Mesenchymal stem cell (in vitro differentiated cells and primary cell): ENCODE measurements at regions not wholly inside any gene's neighbourhood (a gene's known extent, or its start where the extent isn't known, plus 50 kb on each side); places are given as distances from the start of the nearest gene placed in this dataset.

Experiments used
- DNase-seq: peaks from one replicate; pipeline ENCODE4 v3.0.0-alpha.2; 2013
- H2AFZ ChIP-seq: one replicate; pipeline ENCODE4 v1.6.1; 2013; ENCODE audit warnings: low read depth, mild to moderate bottlenecking, control low read depth, inconsistent platforms, low read length, moderate library complexity
- H2AK5ac ChIP-seq: 2 replicates; pipeline ENCODE4 v1.6.1; 2013; ENCODE audit warnings: low read length, moderate library complexity, mild to moderate bottlenecking, inconsistent platforms; ENCODE audit not compliant: severe bottlenecking
- H2BK120ac ChIP-seq: one replicate; pipeline ENCODE4 v1.6.1; 2013; ENCODE audit warnings: low read depth, mild to moderate bottlenecking, inconsistent platforms, low read length, moderate library complexity
- H2BK12ac ChIP-seq, 2 experiments: one replicate each; pipeline ENCODE4 v1.6.1; 2013; ENCODE audit warnings: inconsistent platforms in 2 of 2, low read length in 2 of 2, mild to moderate bottlenecking in 2 of 2, moderate library complexity in 2 of 2, control low read depth in 1 of 2
- H2BK15ac ChIP-seq: one replicate; pipeline ENCODE4 v1.6.1; 2013; ENCODE audit warnings: mild to moderate bottlenecking, low read depth, inconsistent platforms; ENCODE audit not compliant: poor library complexity, severe bottlenecking
- H2BK5ac ChIP-seq: 2 replicates; pipeline ENCODE4 v1.6.1; 2013; ENCODE audit warnings: low read depth, mild to moderate bottlenecking, low read length, control low read depth, inconsistent platforms; ENCODE audit not compliant: poor library complexity, severe bottlenecking
- H3K14ac ChIP-seq, 2 experiments: one replicate each; pipeline ENCODE4 v1.6.1; 2013; ENCODE audit warnings: inconsistent platforms in 2 of 2, low read length in 2 of 2, control low read depth in 1 of 2, mild to moderate bottlenecking in 1 of 2, moderate library complexity in 1 of 2
- H3K18ac ChIP-seq, 2 experiments: one replicate each; pipeline ENCODE4 v1.6.1; 2013; ENCODE audit warnings: inconsistent platforms in 2 of 2, low read length in 2 of 2, control low read depth in 1 of 2, low read depth in 1 of 2, mild to moderate bottlenecking in 1 of 2
- H3K23ac ChIP-seq, 2 experiments: one replicate each; pipeline ENCODE4 v1.6.1; 2013; ENCODE audit warnings: inconsistent platforms in 2 of 2, low read length in 2 of 2, mild to moderate bottlenecking in 2 of 2, moderate library complexity in 2 of 2, control low read depth in 1 of 2
- H3K27ac ChIP-seq: 2 replicates; pipeline ENCODE4 v1.5.1; 2013; ENCODE audit warnings: mild to moderate bottlenecking, moderate library complexity, low read length, control low read depth, inconsistent platforms; ENCODE audit not compliant: poor library complexity, severe bottlenecking
- H3K27me3 ChIP-seq, 2 experiments: 2 replicates each; pipeline versions ENCODE4 v1.6.1 to v1.7.0; 2013; ENCODE audit warnings: low read length in 2 of 2, mild to moderate bottlenecking in 2 of 2, moderate library complexity in 2 of 2, control low read depth in 1 of 2, inconsistent platforms in 1 of 2; ENCODE audit not compliant: control insufficient read depth in 1 of 2, insufficient read depth in 1 of 2
- H3K36me3 ChIP-seq, 2 experiments: 2 replicates each; pipeline versions ENCODE4 v1.6.1 to v1.7.0; 2013; ENCODE audit warnings: low read length in 2 of 2, control low read depth in 1 of 2, inconsistent platforms in 1 of 2, low read depth in 1 of 2, mild to moderate bottlenecking in 1 of 2; ENCODE audit not compliant: insufficient read depth in 2 of 2, control insufficient read depth in 1 of 2
- H3K4ac ChIP-seq, 2 experiments: one replicate each; pipeline ENCODE4 v1.6.1; 2013; ENCODE audit warnings: inconsistent platforms in 2 of 2, low read length in 2 of 2, mild to moderate bottlenecking in 2 of 2, moderate library complexity in 2 of 2, control low read depth in 1 of 2, low read depth in 1 of 2
- H3K4me1 ChIP-seq: 2 replicates; pipeline ENCODE4 v1.6.1; 2013; ENCODE audit warnings: low read depth, low read length, control low read depth; ENCODE audit not compliant: control insufficient read depth, insufficient read depth
- H3K4me2 ChIP-seq: 2 replicates; pipeline ENCODE4 v1.6.1; 2013; ENCODE audit warnings: low read length, mild to moderate bottlenecking, inconsistent platforms; ENCODE audit not compliant: poor library complexity, severe bottlenecking
- H3K4me3 ChIP-seq, 2 experiments: 2 replicates each; pipeline versions ENCODE4 v1.5.1 to v1.7.0; 2013; ENCODE audit warnings: low read length in 2 of 2, mild to moderate bottlenecking in 2 of 2, control low read depth in 1 of 2, low read depth in 1 of 2; ENCODE audit not compliant: insufficient read depth in 1 of 2
- H3K79me1 ChIP-seq: replicated peaks from 2 replicates; pipeline ENCODE4 v1.6.1; 2013; ENCODE audit warnings: mild to moderate bottlenecking, control low read depth, low read length, inconsistent platforms; ENCODE audit not compliant: poor library complexity, severe bottlenecking
- H3K9ac ChIP-seq: 2 replicates; pipeline ENCODE4 v1.7.0; 2013; ENCODE audit warnings: mild to moderate bottlenecking, low read length, moderate library complexity
- H3K9me3 ChIP-seq: 2 replicates; pipeline ENCODE4 v1.7.0; 2013; ENCODE audit warnings: mild to moderate bottlenecking, low read length; ENCODE audit not compliant: control insufficient read depth
- H4K8ac ChIP-seq: one replicate; pipeline ENCODE4 v1.6.1; 2013; ENCODE audit warnings: inconsistent platforms, mild to moderate bottlenecking, low read length, moderate library complexity
- H4K91ac ChIP-seq: one replicate; pipeline ENCODE4 v1.6.1; 2013; ENCODE audit warnings: mild to moderate bottlenecking, low read length, inconsistent platforms
- WGBS: methylation state at CpG from one replicate; pipeline ENCODE4 v1.1.7; 2013; ENCODE audit warnings: mixed read lengths; 5-methylcytosine and 5-hydroxymethylcytosine counted together

DNA sequence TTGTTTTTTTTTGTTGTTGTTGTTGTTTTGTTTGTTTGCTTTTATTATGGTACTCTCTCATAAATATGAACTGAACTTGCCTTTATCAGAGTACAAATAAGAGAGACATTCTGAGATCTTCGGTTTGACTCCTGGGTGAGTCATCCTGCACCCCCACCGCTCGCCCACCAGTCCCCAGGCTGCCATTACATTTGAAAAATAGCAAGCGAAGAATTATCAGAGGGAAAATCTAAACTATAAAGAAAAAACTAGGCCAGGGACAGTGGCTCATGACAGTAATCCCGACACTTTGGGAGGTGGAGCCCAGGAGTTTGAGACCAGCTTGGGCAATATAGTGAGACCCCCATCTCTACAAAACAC is 122.1 kb upstream of the MAP3K1 start:
- WGBS = 87% methylated on average over 5 of the region's 5 CpGs
- Histone ChIP-seq H2BK12ac (no peak overlapping the region), H3K9me3 (no peaks in the 10 kb centered on the region), H3K4me2 (no peak overlapping the region), H3K27ac (no peak overlapping the region), H3K4me3 (no peak overlapping the region), H4K8ac (no peak overlapping the region), H3K23ac (no peak overlapping the region), H3K79me1 (no peaks in the 10 kb centered on the region), H2BK5ac (no peak overlapping the region), H2AFZ (no peak overlapping the region), H2BK15ac (no peak overlapping the region), H2BK120ac (no peak overlapping the region), H3K27me3 (no peaks in the 10 kb centered on the region), H3K14ac (no peak overlapping the region), H3K9ac (no peak overlapping the region), H4K91ac (no peak overlapping the region), H2AK5ac (no peak overlapping the region), H3K36me3 (no peaks in the 10 kb centered on the region), H3K4ac (no peak overlapping the region), H3K4me1 (no peaks in the 10 kb centered on the region), H3K18ac (no peak overlapping the region)
- DNase-seq = no peak

DNA sequence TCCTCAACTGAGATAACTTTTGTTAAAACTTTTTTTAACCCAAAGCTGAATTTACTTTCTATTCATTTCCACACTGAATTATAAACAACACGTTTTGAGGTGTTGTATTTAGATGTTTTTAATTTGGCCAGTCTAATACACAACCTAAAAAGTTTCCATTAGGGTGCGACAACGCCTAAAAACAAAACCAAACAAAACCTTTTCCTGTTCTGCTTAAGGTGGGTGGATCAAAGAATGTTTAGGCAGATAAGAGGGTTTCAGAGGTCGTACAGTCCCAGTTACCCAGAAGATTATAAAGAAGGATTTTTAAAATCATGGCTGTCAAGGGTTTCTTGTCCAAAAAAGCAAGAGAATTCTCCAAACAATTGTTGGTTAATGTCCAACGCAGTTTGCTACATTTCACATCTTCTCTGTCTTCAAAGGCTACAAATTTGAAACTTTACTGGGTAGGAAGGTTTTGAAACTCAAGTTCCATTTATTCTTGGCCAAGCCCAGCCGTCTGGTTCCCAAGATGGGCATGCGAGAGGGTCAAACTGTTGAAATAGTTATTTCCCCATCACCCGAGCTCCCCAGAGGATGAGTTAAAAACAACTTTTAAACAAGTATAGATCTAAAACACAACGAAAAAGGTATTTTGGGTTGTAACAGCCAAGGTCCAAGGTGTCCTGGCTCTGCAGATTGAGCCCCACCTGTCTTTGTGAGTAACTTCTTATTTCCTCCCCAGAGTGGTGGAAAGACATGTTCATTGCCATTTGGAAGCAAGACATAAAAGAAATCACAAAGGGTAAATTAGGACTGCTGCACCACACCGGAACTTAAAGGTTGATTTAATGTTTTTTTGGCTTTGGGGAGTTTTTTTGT is 122.8 kb upstream of the MAP3K1 start:
- no peaks in the 10 kb centered on the region for H3K79me1 ChIP-seq
- H3K9ac ChIP-seq = no peak overlapping the region
- no peak overlapping the region for H3K4ac ChIP-seq
- no peak overlapping the region for H4K91ac ChIP-seq
- H3K4me1 ChIP-seq = no peaks in the 10 kb centered on the region
- no peaks in the 10 kb centered on the region for H3K9me3 ChIP-seq
- H3K18ac ChIP-seq = no peak overlapping the region
- H2AK5ac ChIP-seq = no peak overlapping the region
- H2AFZ ChIP-seq = no peak overlapping the region
- H3K4me3 ChIP-seq = no peak overlapping the region
- H3K27me3 ChIP-seq = no peaks in the 10 kb centered on the region
- H3K36me3 ChIP-seq = no peaks in the 10 kb centered on the region
- no peak overlapping the region for H3K4me2 ChIP-seq
- H2BK15ac ChIP-seq = no peak overlapping the region
- no peak overlapping the region for H2BK120ac ChIP-seq
- no peak overlapping the region for H4K8ac ChIP-seq
- H3K23ac ChIP-seq = no peak overlapping the region
- WGBS = 81% methylated on average over 5 of the region's 10 CpGs
- H3K14ac ChIP-seq = no peak overlapping the region
- H2BK12ac ChIP-seq = no peak overlapping the region
- H3K27ac ChIP-seq = no peak overlapping the region
- no peak for DNase-seq
- H2BK5ac ChIP-seq = no peak overlapping the region

DNA sequence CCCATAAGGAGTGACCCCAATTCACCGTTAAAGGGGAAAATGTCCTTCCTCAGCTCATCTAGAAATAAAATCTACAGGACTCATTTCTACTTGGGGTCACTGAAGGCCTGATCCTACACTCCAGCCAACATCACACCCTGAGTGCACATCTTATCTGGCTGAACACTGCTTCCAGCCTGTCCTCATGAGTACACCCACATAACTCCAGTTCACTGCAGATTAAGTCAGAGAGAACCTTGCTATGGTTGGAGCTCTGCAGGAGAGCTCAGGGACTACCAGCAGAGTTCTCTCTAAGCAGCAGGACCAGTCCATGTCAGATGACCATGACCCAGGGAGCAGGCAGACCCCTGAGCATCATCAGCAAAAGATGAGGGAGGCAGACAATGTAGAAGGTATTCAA is 126.9 kb upstream of the MAP3K1 start:
- WGBS = 71% methylated on average over 1 of the region's 1 CpG
- Histone ChIP-seq H2BK12ac (no peak overlapping the region), H3K18ac (no peak overlapping the region), H3K79me1 (no peaks in the 10 kb centered on the region), H2AK5ac (no peak overlapping the region), H2BK15ac (no peak overlapping the region), H3K4ac (no peak overlapping the region), H2BK5ac (no peak overlapping the region), H2BK120ac (no peak overlapping the region), H3K23ac (no peak overlapping the region), H3K4me3 (no peak overlapping the region), H3K4me2 (no peak overlapping the region), H3K9me3 (no peaks in the 10 kb centered on the region), H3K27me3 (no peaks in the 10 kb centered on the region), H3K9ac (no peak overlapping the region), H4K91ac (no peak overlapping the region), H4K8ac (no peak overlapping the region), H3K14ac (no peak overlapping the region), H2AFZ (no peak overlapping the region), H3K4me1 (peaks cover 2% of the 10 kb centered on the region), H3K36me3 (no peaks in the 10 kb centered on the region), H3K27ac (no peak overlapping the region)
- no peak for DNase-seq

DNA sequence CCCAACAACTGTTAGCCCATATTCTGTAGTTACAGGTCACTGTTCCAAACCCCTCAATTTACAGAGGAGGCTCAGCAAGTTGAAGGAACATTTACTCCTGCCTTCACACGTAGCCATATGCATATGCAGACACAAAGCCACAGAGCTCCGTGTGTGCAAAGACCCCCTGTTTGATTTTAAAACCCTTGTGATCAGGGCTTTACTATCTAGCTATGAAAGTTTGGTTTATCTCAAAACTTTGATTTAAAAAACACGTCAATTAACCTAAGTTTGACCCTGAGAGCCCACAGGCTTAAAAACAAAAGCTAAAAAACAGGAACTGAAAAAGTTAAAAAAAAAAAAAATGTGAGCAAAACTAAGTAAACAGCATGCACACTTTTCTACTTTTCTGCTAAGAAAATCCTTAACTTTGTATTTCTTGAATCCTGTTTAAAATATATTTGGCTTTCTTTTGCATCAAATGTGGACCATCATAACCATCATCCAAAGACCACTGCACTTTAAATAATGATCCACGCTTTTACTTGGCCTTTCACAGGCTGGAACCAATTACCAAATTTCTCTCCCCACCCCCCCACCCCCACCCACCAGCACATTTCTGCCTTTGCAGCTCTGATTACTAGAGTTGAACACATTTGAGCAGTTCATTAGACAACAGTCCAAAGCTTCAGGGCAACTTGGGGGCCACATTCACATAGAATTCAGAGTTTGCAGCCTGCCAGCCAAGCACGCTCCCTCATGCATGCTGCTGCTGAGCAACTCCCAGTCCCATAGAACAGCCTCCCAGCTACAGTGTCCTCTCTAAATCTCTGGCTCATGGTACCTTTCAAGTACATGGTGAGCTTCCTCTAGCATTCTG is 128.8 kb upstream of the MAP3K1 start:
- H3K4me3 ChIP-seq = no peak overlapping the region
- no peak overlapping the region for H3K4me2 ChIP-seq
- no peak overlapping the region for H2AK5ac ChIP-seq
- no peaks in the 10 kb centered on the region for H3K9me3 ChIP-seq
- H3K79me1 ChIP-seq = no peaks in the 10 kb centered on the region
- H4K8ac ChIP-seq = no peak overlapping the region
- H3K18ac ChIP-seq = no peak overlapping the region
- H2BK120ac ChIP-seq = no peak overlapping the region
- WGBS = 64% methylated on average over 3 of the region's 5 CpGs
- H2BK5ac ChIP-seq = no peak overlapping the region
- peaks cover 3% of the 10 kb centered on the region for H3K4me1 ChIP-seq
- H2BK15ac ChIP-seq = no peak overlapping the region
- H3K36me3 ChIP-seq = no peaks in the 10 kb centered on the region
- no peak overlapping the region for H3K23ac ChIP-seq
- H3K27me3 ChIP-seq = no peaks in the 10 kb centered on the region
- H4K91ac ChIP-seq = no peak overlapping the region
- H2AFZ ChIP-seq = no peak overlapping the region
- no peak overlapping the region for H3K14ac ChIP-seq
- no peak overlapping the region for H3K4ac ChIP-seq
- no peak overlapping the region for H3K27ac ChIP-seq
- DNase-seq = no peak
- H3K9ac ChIP-seq = no peak overlapping the region
- no peak overlapping the region for H2BK12ac ChIP-seq
